Activated T-cell treated with anti-CD3 and anti-CD28 coated beads for 48 hours (primary cell): ENCODE measurements at regions not wholly inside any gene's neighbourhood (a gene's known extent, or its start where the extent isn't known, plus 50 kb on each side); places are given as distances from the start of the nearest gene placed in this dataset.

Source experiments
- DNase-seq: peaks from one replicate; pipeline ENCODE4 v3.0.0-alpha.2; 2020; ENCODE audit warnings: low read depth

DNA sequence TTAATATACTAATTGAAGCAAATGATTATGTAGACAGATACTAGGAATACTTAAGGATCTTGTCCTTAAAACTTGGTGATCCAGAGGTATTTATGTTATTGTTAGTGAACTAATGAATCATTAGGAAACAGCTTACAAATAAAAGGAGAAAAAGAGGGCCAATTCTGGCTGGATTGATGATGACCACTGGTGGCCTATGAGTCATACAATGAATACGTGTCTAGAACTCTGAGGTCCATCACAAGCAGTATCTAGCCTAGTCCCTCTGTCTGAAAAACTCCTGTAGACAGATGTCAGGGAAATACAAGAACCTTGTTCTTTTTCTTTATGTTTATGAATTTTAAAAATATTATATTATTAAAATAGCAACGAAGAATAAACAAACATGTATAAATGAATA is 51.7 kb upstream of the RTL1 start:
- no peak for DNase-seq

DNA sequence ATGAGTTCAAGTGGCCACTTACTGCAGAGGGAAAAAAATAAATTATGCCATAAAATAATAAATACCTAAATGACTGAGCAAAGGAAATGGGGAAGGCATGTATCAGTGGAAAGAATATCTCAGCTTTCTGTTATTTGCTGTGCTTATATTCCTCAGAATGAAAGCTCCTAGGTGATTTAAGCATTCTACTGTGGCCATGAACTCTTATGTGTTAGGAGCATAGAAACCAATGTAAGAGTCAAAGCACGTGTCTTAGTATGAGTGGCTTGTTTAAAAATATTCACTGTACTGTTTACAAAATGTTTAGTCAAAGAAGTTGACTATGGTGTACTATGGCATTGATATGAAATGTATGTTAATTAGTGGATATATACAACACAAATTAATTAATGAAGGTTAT is 59.0 kb upstream of the RTL1 start:
- no peak for DNase-seq

DNA sequence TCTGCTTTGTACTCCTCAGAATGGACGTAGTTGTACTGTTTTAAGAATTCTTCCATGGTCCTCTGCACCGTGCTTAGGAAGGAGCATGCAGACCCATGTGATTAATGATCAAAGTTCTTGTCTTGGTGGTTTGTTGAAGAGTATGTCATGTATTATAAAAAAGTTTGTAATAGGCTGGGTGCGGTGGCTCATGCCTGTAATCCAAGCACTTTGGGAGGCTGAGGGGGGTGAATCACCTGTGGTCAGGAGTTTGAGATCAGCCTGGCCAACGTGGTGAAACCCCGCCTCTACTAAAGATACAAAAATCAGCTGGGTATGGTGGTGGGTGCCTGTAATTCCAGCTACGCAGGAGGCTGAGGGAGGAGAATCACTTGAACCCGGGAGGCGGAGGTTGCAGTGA is 61.8 kb upstream of the RTL1 start:
- no peak for DNase-seq

GRCh38 chr14:100967178-100967577 is 63.7 kb upstream of the RTL1 start:
- no peak for DNase-seq

DNA sequence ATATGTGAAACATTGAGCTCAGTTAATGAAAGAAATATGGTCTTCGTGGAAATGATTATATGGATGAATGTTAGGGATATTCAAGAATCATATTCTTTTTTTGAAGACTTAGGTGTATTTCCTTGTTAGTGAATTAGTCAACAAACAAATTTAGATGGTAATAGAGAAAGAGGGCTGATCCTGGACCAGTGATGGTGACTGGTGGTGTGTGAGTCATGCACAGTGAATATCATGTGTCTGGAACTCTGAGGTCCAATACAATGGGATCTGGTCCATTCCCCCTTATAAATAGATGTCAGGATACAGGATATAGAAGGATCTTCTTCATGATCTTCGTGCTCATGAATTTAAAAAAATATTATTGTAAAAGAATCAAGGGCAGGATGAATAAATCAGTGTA is 64.4 kb upstream of the RTL1 start:
- no peak for DNase-seq

- no peak for DNase-seq
Measured at GRCh38 chr14:100972118-100972897, 68.8 kb upstream of the RTL1 start.

- no peak for DNase-seq
Measured at GRCh38 chr14:100975671-100976070, 72.1 kb upstream of the RTL1 start.

GRCh38 chr14:100979079-100979478 is 75.6 kb upstream of the RTL1 start:
- DNase-seq: no peak

DNA sequence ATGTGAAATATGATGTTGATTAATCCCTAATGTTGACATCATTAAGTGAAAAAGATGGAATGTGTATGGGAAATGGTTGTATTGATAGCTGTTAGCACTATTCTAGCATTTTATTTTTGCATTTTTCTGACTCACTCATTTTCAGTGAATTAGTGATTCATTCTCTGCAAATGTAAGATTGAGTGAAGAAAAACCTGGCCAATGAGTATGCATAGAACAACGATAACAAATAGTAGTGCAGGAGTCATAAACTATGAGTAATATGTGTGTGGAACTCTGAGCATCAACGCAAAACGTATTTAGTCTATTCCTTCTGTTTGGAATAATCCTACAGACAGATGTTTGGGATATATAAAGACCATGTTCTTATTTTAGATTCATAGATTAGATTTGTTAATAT is 76.3 kb upstream of the RTL1 start:
- DNase-seq: no peak

DNA sequence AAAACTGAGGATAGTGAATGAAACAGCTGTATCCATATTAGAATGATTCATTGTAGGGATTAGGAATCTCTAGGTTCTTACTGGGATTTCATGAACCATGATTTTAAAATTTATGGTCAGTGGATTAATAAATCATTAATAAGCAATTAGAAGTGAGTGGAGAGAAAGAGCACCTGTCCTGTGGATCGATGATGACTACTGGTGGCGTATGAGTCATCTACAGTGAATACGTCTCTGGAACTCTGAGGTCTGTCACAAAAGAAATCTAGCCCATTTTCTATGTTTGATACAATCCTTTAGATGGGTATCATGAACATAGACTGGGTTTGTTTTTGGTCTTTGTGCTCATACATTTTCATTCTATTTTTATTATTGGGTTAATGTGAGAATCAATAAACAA is 77.3 kb upstream of the RTL1 start:
- no peak for DNase-seq

DNA sequence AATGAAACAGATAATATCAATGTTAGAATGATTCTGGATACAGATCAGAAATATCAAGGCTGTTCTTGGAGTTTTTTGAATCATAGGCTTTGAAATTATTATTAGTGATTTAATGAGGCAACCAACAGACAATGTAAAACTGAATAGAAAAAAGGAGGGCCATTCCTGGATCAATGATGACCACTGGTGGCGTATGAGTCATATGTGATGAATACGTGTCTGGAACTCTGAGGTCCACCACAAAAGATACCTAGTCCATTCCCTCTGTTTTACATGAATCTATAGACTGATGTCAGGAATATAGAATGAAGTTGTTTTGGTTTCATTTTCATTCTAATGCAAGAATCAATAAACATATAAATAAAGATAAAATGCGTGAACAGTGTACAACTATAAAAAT is 78.3 kb upstream of the RTL1 start:
- no peak for DNase-seq

DNA sequence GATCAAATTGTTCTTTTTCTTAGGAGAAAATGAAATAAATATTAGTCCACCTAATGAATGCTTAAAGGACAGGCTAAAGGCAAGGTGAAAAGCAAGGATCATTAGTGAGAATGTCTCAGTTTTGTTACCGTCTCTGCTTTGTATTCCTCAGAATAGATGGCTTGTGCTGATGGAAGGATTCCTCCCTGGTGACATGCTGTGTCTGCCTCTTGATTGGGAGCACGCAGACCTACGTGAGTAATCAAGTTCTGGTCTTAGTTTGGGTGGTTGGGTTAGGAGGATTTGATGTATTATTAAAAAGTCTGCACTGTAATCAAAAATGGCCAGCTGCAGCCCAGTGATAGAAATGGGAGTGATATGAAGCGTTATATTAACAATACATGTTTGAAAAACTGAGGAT is 78.8 kb upstream of the RTL1 start:
- no peak for DNase-seq

GRCh38 chr14:100982762-100983161 is 79.2 kb upstream of the RTL1 start:
- DNase-seq: no peak

DNA sequence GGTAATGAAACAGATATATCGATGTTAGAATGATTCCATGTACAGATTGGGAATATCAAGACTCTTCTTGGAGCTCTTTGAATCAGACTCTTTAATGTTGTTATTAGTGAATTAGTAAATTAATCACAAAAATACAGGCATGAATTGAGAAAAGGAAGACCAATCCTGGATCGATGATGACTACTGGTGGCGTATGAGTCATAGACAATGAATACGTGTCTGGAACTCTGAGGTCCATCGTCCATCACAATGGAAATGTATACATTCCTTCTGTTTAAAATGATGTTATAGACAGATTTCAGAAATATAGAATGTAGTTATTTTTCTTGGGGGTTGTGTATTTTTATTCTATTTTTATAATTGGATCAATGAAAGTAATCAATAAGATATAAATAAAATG is 80.2 kb upstream of the RTL1 start:
- DNase-seq: no peak

DNA sequence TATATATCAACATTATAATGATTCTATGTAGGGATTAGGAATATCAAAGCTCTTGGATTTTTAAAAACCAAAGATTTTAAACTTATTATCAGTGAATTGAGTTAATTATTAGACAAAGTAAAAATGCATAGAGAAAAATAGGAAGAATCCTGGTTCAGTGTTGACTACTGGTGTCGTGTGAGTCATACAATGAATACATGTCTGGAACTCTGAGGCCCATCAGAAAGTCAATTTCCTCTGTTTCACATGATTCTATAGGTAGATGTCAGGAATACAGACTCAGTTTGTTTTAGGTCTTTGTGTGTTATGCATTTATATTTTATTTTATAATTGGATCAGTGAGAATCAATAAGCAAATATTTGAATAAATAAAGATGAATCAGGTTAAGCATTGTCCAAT is 84.5 kb upstream of the RTL1 start:
- no peak for DNase-seq

DNA sequence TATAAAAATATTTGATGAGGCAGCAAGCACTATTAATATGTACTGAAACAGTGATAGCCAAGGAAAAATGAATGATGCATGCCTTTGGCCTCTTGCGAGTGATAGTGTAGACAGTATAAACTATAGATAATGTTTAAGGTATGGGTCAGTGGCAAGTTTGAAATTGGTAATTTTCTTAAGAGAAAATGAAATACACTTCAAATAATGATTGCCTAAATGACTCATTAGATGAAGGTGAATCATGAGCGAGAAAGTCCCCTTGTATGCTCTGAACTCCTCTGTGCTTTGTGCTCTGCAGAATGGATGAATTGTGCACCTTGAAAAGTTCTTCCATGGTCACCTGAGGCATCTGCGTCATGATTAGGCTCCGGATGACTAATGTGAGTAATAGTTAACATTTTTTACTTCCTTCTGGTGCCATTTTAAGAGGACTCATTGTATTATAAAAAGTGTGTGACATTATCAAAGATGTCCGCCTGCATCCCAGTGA is 84.9 kb upstream of the RTL1 start:
- no peak for DNase-seq

DNA sequence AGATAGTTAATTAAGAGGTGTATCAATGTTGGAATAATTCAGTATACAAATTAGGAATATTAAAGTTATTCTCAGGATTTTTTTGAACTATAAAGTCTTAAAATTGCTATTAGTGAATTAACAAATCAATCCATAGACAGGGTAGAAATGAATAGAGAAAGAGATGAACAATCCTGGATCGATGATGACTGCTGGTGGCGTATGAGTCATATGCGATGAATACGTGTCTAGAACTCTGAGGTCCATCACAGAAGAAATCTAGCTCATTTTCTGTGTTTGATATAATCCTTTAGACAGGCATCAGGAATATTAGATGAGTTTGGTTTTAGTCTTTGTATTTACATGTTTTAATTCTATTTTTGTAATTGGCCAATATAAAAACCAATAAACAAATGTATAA is 85.4 kb upstream of the RTL1 start:
- DNase-seq: no peak

DNA sequence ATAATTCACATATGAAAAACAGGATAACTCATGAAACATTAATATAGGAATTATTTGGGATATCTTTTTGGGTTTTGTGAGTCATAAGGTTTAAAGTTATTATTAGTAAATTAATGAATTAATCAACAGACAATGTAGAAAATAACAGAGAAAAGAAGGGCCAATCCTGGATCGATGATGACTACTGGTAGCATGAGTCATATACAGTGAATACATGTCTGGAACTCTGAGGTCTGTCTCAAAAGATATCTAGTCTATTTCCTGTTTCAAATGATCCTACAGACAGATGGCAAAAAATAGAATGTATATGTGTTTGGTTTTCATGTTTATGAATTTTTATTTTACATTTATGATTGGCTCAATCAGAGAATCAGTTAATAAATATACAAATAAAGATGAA is 86.4 kb upstream of the RTL1 start:
- DNase-seq: no peak

DNA sequence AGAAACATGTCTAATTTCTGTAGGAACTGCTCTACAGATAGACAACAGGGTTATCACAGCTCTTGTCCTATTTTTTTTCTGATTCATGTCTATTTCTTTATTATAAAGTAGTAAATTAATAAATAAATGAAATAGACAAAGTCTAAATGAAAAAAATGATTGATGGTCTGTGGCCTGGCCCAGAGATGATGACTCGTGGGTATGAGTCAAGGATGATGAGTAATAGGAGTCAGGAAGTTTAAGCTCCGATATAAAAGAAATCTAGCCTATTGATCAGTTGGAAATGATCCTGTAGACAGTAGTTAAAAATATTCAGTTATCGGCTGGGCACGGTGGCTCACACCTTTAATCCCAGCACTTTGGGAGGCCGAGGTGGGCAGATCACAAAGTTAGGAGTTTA is 90.6 kb upstream of the RTL1 start:
- no peak for DNase-seq

DNA sequence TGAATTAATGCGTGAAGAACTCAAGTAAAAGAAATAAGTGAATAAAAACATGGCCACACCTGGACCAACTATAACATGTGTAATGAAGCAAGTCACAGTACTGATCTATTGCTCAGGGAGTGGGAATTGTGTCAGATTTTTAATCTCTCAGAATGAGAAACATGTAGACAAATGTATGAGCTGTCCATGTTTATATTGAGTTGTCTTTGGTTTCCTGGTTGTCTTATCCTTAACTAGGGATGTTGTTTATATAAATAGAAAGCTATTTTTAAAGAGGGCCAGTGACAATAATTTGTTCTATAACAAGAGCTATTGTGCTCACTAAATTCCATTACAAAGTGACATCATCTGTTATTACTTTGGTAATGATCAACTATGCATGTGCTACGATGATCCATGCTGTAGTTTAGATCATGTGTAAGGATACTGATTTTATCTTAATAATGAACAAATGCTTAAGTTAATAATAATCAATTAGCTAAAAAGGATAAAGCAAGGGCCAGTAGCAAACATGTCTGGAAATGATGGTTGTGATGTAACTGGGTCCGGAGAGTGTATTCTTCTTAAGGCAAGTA is 91.3 kb upstream of the RTL1 start:
- no peak for DNase-seq

DNA sequence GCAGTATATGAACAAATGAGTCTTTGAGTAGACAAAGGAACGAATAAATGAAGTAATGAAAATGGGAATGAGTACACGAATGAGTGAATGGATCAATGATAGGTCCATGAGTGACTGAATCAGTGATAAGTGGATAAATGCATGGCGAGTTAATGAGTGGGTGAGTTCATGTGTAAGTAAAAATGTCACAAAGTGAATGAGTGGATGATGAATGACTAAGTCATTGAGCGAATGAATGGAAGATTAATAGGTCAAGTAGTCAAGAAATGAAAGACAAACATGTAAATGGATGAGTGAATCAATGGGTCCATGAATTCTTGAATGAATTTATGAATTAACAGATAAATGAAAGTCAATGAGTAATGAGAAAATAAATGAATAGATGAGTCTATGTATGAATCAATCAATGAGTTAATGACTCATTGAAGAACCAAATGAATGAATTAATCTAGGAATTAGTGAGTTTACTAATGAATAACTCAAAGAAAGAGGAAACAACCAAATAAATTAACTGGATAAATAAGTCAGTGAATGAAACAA is 97.3 kb upstream of the RTL1 start:
- DNase-seq: no peak

DNA sequence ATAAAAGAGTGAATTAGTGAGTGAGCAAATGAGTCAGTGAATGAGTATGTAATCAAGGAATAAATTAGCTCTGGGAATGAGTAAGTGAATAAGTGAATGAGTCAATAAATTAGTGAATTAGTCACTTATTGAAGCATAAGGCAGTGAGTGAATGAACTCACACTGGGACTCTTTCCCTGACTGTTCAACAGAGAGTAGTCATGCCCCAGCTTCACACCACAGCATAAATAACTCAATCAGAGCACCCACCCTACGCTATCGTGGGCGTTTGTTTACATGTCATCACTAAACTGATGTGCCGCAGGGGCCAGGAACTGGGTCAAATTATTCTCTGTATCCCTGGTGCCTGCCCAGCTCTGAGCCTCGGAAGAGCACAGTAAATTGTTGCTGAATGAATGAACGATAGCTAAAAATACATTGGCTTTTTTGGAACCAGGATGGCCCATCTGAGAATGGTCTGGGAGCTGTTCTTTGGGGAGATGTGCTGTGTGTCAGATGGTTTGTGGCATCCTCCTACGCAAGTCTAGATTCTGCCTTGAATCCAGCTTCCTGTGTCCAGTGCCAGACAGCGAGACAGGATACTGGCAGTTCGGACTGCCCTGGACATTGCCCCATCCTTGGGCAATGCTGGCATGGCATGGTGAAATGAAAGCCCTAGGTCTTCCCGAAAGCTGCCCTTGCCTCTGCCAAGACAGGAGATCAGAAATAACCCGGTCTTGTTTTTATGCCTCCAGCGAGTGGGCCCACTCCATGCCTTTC is 98.0 kb upstream of the RTL1 start:
- no peak for DNase-seq

DNA sequence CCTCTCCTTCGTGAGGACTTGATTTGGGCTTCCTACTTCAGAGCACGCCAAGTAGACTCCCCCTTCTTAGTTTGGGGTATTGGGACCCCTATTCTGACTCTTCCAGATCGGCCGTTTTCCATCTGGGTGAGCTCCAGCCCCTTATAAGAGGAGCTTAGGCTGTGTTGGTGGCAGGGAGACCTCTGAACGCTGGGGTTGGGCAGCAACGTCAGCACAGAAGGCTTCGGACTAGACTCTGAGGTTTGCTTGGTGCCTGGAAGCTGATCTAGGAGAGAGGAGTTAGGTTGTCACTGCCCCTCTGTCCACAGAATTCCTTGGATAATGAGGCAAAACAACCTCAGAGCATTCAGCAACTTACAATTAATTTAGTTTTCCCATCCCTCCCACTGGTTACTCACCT is 99.2 kb upstream of the RTL1 start:
- no peak for DNase-seq
